GM12878 (cell line): ENCODE measurements at regions not wholly inside any gene's neighbourhood (a gene's known extent, or its start where the extent isn't known, plus 50 kb on each side); places are given as distances from the start of the nearest gene placed in this dataset.

Source experiments
- ATAC-seq: fragments of 200-7000 bp; cut with Tn5 transposase; 3 replicates; pipeline ENCODE4 v1.9.1; 2020; ENCODE audit warnings: mild to moderate bottlenecking, moderate library complexity
- BruUV-seq: library from RNA; stranded (reverse); fragments of 400-500 nt; replicated peaks from 2 replicates; lab custom pipeline; 2021; lab: Mats Ljungman, UMichigan
- CTCF ChIA-PET: fragments of 300-600 bp; sonication (Branson Sonifier 250); formaldehyde crosslinking; extraction: SDS; loops from one replicate; lab custom pipeline; 2021; ENCODE audit warnings: inconsistent platforms; lab: Yijun Ruan, JAX
- POLR2A ChIA-PET: fragments of 350-600 bp; formaldehyde crosslinking; extraction: SDS; loops from one replicate; lab custom pipeline; 2021; ENCODE audit warnings: inconsistent platforms; lab: Charles Lee
- RAD21 ChIA-PET: fragments of 300-600 bp; sonication (Branson Sonifier 250); formaldehyde crosslinking; loops from one replicate; lab custom pipeline; 2023; ENCODE audit warnings: antibody characterized with exemption; ENCODE audit not compliant: unreplicated experiment; lab: Charles Lee
- SMC1A ChIA-PET: fragments of 300-600 bp; sonication (Branson Sonifier 250); formaldehyde crosslinking; loops from one replicate; lab custom pipeline; 2023; ENCODE audit not compliant: unreplicated experiment, uncharacterized antibody; lab: Charles Lee
- DNase-seq: peaks from one replicate; pipeline ENCODE4 v3.0.0-alpha.2; 2011; ENCODE audit warnings: low read depth, low spot score
- FAIRE-seq: peaks from 3 replicates; lab custom pipeline; 2011; peaks lifted over from hg19 to GRCh38; lab: Jason Lieb, UNC
- H2AFZ ChIP-seq: 2 replicates; pipeline ENCODE4 v1.6.0; 2011; ENCODE audit warnings: low read depth, low read length, control low read depth; ENCODE audit not compliant: control insufficient read depth
- H3K27ac ChIP-seq: 2 replicates; pipeline ENCODE4 v1.5.1; 2011; ENCODE audit warnings: control low read depth; ENCODE audit not compliant: control insufficient read depth, insufficient read depth
- H3K27me3 ChIP-seq, 2 experiments: replicated peaks in 1 of 2; 2 replicates each; pipeline versions ENCODE4 v1.6.0 to v1.6.1; 2011; ENCODE audit warnings: low read length in 1 of 2; ENCODE audit not compliant: control insufficient read depth in 2 of 2, insufficient read depth in 2 of 2
- H3K36me3 ChIP-seq, 2 experiments: 2 replicates each; pipeline ENCODE4 v1.5.1; 2011; ENCODE audit warnings: low read length in 1 of 2; ENCODE audit not compliant: control insufficient read depth in 2 of 2, insufficient read depth in 2 of 2
- H3K4me1 ChIP-seq: 2 replicates; pipeline ENCODE4 v1.6.1; 2011; ENCODE audit warnings: mild to moderate bottlenecking, low read length, moderate library complexity, mixed read lengths; ENCODE audit not compliant: control insufficient read depth, insufficient read depth
- H3K4me2 ChIP-seq: 2 replicates; pipeline ENCODE4 v1.6.0; 2011; ENCODE audit warnings: control low read depth; ENCODE audit not compliant: control insufficient read depth, insufficient read depth
- H3K4me3 ChIP-seq: fragments of 200-600 bp; sonication (generic); 2 replicates; pipeline ENCODE4 v1.5.1; 2016
- H3K79me2 ChIP-seq: 2 replicates; pipeline ENCODE4 v1.6.0; 2011; ENCODE audit warnings: low read length; ENCODE audit not compliant: control insufficient read depth, insufficient read depth
- H3K9ac ChIP-seq: 2 replicates; pipeline ENCODE4 v1.8.0; 2011; ENCODE audit warnings: low read length, control low read depth, mixed read lengths; ENCODE audit not compliant: control insufficient read depth, insufficient read depth
- H3K9me3 ChIP-seq: replicated peaks from 3 replicates; pipeline ENCODE4 v1.5.1; 2011; ENCODE audit warnings: mild to moderate bottlenecking, low read length; ENCODE audit not compliant: control insufficient read depth, insufficient read depth
- H4K20me1 ChIP-seq: 2 replicates; pipeline ENCODE4 v1.6.0; 2011; ENCODE audit not compliant: control insufficient read depth, insufficient read depth
- CREM ChIP-seq: IDR thresholded peaks from 2 replicates; pipeline ENCODE4 v1.6.1; 2014; ENCODE audit warnings: antibody characterized with exemption, low read depth
- HCFC1 ChIP-seq: fragments of 150-350 bp; IDR thresholded peaks from 2 replicates; pipeline ENCODE4 v1.6.1; 2014; ENCODE audit warnings: low read length
- NFXL1 ChIP-seq: fragments of 450-650 bp; IDR thresholded peaks from 2 replicates; pipeline ENCODE4 v1.6.1; 2017; ENCODE audit warnings: antibody characterized with exemption, mild to moderate bottlenecking, borderline replicate concordance
- NFYA ChIP-seq: IDR thresholded peaks from 2 replicates; pipeline ENCODE4 v1.6.1; 2011; ENCODE audit warnings: low read depth, mild to moderate bottlenecking, low read length, improper control_type of control experiment, borderline replicate concordance
- PAX8 ChIP-seq: fragments of 450-650 bp; IDR thresholded peaks from 2 replicates; pipeline ENCODE4 v1.6.1; 2017; ENCODE audit warnings: mild to moderate bottlenecking, moderate library complexity
- SPI1 ChIP-seq: IDR thresholded peaks from 2 replicates; pipeline ENCODE4 v1.6.1; 2011; ENCODE audit warnings: low read depth, mild to moderate bottlenecking, low read length, moderate library complexity, borderline replicate concordance; ENCODE audit not compliant: insufficient read depth
- SREBF2 ChIP-seq: IDR thresholded peaks from 2 replicates; pipeline ENCODE4 v1.6.1; 2012; ENCODE audit warnings: mild to moderate bottlenecking, low read length
- SUPT20H ChIP-seq: IDR thresholded peaks from 2 replicates; pipeline ENCODE4 v1.6.1; 2011; ENCODE audit warnings: low read depth, mild to moderate bottlenecking, low read length, moderate library complexity, borderline replicate concordance; ENCODE audit not compliant: control insufficient read depth
- TBL1XR1 ChIP-seq: IDR thresholded peaks from 2 replicates; pipeline ENCODE4 v1.6.1; 2012; ENCODE audit warnings: low read depth, low read length, improper control_type of control experiment
- TCF3 ChIP-seq: IDR thresholded peaks from 2 replicates; pipeline ENCODE4 v1.6.1; 2012; ENCODE audit warnings: low read depth, mild to moderate bottlenecking, low read length, borderline replicate concordance; ENCODE audit not compliant: insufficient read depth
- ZZZ3 ChIP-seq: IDR thresholded peaks from 2 replicates; pipeline ENCODE4 v1.6.1; 2011; ENCODE audit warnings: low read depth; ENCODE audit not compliant: control insufficient read depth, insufficient read length
- in situ Hi-C: fragments of 300-500 bp; cut with MboI; formaldehyde crosslinking; loops from 9 replicates; pipeline ENCODE4 v1.14.3; 2018; ENCODE audit warnings: mixed read lengths
- intact Hi-C: fragments of 100-400 bp; cut with micrococcal nuclease; formaldehyde crosslinking; loops from one replicate; pipeline ENCODE4 v1.14.2; 2022; ENCODE audit not compliant: unreplicated experiment
- TF ChIP-seq, protein P1 (sequence below): IDR thresholded peaks from 2 replicates; pipeline ENCODE4 v1.6.1; 2012; ENCODE audit warnings: low read length, inconsistent platforms
- TF ChIP-seq, protein P2 (sequence below): IDR thresholded peaks from 2 replicates; pipeline ENCODE4 v1.6.1; 2011; ENCODE audit warnings: mild to moderate bottlenecking, low read depth, low read length, moderate library complexity; ENCODE audit not compliant: insufficient replicate concordance
- TF ChIP-seq, protein P3 (sequence below): fragments of 450-650 bp; formaldehyde crosslinking; IDR thresholded peaks from 2 replicates; pipeline ENCODE4 v1.4.0; 2022; ENCODE audit warnings: mild to moderate bottlenecking, moderate library complexity

DNA sequence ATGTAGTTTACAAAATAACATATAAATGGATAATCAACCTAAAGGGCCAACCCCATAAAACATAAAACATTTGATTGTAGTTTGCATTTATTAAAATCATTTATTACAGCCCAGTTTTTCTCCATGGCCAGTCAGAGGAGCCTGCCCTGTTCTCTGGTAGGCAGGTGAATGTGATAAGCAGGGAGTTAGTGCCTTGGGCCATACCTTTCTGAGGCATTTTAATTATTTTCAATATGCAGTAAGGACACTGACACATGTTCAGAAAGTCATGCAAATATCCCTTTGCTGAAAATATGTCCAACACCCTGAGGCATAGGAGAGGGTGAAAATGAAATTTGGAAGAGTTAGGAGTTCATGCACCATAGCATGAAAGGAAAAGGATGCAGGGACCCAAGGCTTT, 242.6 kb upstream of the EDNRB start:
- intact Hi-C loops (no loop called here), in situ Hi-C loops (no loop called here)
- no peaks in the 10 kb centered on the region for H4K20me1 ChIP-seq
- BruUV-seq: no TSS peak
- CTCF ChIA-PET: no interaction called here
- no peaks in the 10 kb centered on the region for H3K4me1 ChIP-seq
- H2AFZ ChIP-seq: no peak overlapping the region
- H3K4me2 ChIP-seq: no peak overlapping the region
- POLR2A ChIA-PET: no interaction called here
- H3K9me3 ChIP-seq: no peaks in the 10 kb centered on the region; the same call in 2 of the 3 replicates
- SMC1A ChIA-PET: no interaction called here
- H3K4me3 ChIP-seq: no peak overlapping the region
- H3K36me3 ChIP-seq: no peaks in the 10 kb centered on the region
- no peak for ATAC-seq
- no peak for DNase-seq
- H3K27me3 ChIP-seq: no peaks in the 10 kb centered on the region
- no peak for FAIRE-seq
- RAD21 ChIA-PET: interaction anchor here (1.6 kb wide), 1 partner anchor 40 kb away, joined by 3 read pairs; no protein-coding TSS in a partner anchor
- no peak overlapping the region for H3K9ac ChIP-seq
- no peak for TF ChIP-seq SPI1
- TF ChIP-seq TCF3: no peak
- TF ChIP-seq, protein P1, sequence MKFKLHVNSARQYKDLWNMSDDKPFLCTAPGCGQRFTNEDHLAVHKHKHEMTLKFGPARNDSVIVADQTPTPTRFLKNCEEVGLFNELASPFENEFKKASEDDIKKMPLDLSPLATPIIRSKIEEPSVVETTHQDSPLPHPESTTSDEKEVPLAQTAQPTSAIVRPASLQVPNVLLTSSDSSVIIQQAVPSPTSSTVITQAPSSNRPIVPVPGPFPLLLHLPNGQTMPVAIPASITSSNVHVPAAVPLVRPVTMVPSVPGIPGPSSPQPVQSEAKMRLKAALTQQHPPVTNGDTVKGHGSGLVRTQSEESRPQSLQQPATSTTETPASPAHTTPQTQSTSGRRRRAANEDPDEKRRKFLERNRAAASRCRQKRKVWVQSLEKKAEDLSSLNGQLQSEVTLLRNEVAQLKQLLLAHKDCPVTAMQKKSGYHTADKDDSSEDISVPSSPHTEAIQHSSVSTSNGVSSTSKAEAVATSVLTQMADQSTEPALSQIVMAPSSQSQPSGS: no peak
- TF ChIP-seq CREM: no peak
- TF ChIP-seq, protein P2, sequence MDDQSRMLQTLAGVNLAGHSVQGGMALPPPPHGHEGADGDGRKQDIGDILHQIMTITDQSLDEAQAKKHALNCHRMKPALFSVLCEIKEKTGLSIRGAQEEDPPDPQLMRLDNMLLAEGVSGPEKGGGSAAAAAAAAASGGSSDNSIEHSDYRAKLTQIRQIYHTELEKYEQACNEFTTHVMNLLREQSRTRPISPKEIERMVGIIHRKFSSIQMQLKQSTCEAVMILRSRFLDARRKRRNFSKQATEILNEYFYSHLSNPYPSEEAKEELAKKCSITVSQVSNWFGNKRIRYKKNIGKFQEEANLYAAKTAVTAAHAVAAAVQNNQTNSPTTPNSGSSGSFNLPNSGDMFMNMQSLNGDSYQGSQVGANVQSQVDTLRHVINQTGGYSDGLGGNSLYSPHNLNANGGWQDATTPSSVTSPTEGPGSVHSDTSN: no peak
- TF ChIP-seq NFYA: no peak
- TF ChIP-seq NFXL1: no peak
- no peak for TF ChIP-seq TBL1XR1
- TF ChIP-seq, protein P3, sequence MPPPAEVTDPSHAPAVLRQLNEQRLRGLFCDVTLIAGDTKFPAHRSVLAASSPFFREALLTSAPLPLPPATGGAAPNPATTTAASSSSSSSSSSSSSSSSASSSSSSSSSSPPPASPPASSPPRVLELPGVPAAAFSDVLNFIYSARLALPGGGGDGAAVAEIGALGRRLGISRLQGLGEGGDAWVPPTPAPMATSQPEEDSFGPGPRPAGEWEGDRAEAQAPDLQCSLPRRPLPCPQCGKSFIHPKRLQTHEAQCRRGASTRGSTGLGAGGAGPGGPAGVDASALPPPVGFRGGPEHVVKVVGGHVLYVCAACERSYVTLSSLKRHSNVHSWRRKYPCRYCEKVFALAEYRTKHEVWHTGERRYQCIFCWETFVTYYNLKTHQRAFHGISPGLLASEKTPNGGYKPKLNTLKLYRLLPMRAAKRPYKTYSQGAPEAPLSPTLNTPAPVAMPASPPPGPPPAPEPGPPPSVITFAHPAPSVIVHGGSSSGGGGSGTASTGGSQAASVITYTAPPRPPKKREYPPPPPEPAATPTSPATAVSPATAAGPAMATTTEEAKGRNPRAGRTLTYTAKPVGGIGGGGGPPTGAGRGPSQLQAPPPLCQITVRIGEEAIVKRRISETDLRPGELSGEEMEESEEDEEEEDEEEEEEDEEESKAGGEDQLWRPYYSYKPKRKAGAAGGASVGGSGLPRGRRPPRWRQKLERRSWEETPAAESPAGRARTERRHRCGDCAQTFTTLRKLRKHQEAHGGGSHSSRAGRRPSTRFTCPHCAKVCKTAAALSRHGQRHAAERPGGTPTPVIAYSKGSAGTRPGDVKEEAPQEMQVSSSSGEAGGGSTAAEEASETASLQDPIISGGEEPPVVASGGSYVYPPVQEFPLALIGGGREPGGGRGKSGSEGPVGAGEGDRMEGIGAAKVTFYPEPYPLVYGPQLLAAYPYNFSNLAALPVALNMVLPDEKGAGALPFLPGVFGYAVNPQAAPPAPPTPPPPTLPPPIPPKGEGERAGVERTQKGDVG (CRISPR knock-in tag): no peak
- no peak for TF ChIP-seq HCFC1
- no peak for TF ChIP-seq SREBF2
- no peak for TF ChIP-seq SUPT20H
- TF ChIP-seq ZZZ3: no peak
- no peak for TF ChIP-seq PAX8
- TF ChIP-seq, all 136 proteins: peak for 0
- no peaks in the 10 kb centered on the region for H3K79me2 ChIP-seq
- no peak overlapping the region for H3K27ac ChIP-seq
